Stimulated activated CD8-positive, alpha-beta memory T cell treated with anti-CD3 and anti-CD28 coated beads, Interleukin-15, amount 100 ng/mL, for 4 hours (primary cell): ENCODE measurements at regions not wholly inside any gene's neighbourhood (a gene's known extent, or its start where the extent isn't known, plus 50 kb on each side); places are given as distances from the start of the nearest gene placed in this dataset.

Source experiments
- DNase-seq, 2 donors: peaks; one replicate each; pipeline ENCODE4 v3.0.0-alpha.2; 2020; ENCODE audit warnings: low read depth in 2 of 2

- DNase-seq = no peak
Observed at GRCh38 chr14:104341532-104342434, 203.4 kb downstream of the KIF26A start.

- DNase-seq = no peak
Observed at GRCh38 chr14:104342435-104343293, 204.3 kb downstream of the KIF26A start.

GRCh38 chr14:104343294-104343625, 204.9 kb downstream of the KIF26A start:
- DNase-seq = no peak

GRCh38 chr14:104343690-104344640, 205.6 kb downstream of the KIF26A start:
- DNase-seq = no peak

GRCh38 chr14:104344818-104345620, 206.6 kb downstream of the KIF26A start:
- DNase-seq = no peak

GRCh38 chr14:104345621-104346462, 207.5 kb downstream of the KIF26A start:
- no peak for DNase-seq

GRCh38 chr14:104346608-104347007, 208.2 kb downstream of the KIF26A start:
- DNase-seq = no peak

- DNase-seq = no peak
Observed at GRCh38 chr14:104348741-104349140, 210.4 kb downstream of the KIF26A start.

GRCh38 chr14:104349950-104350349, 211.6 kb downstream of the KIF26A start:
- no peak for DNase-seq

- no peak for DNase-seq
Observed at GRCh38 chr14:104350463-104351185, 212.2 kb downstream of the KIF26A start.

GRCh38 chr14:104351849-104352492, 213.6 kb downstream of the KIF26A start:
- no peak for DNase-seq

- no peak for DNase-seq
Observed at GRCh38 chr14:104352493-104353220, 214.3 kb downstream of the KIF26A start.

- no peak for DNase-seq
Observed at GRCh38 chr14:104353221-104353920, 215.0 kb downstream of the KIF26A start.

GRCh38 chr14:104353921-104354701, 215.7 kb downstream of the KIF26A start:
- DNase-seq = no peak

GRCh38 chr14:104355101-104356019, 217.0 kb downstream of the KIF26A start:
- no peak for DNase-seq
